IgD-negative memory B cell (primary cell): ENCODE measurements at regions not wholly inside any gene's neighbourhood (a gene's known extent, or its start where the extent isn't known, plus 50 kb on each side); places are given as distances from the start of the nearest gene placed in this dataset.

Experiments
- H3K27ac Mint-ChIP-seq, 3 donors: one replicate each; pipeline ENCODE4 v1.8.0; 2020 to 2022; ENCODE audit warnings: mild to moderate bottlenecking in 3 of 3, mixed read lengths in 3 of 3, moderate library complexity in 1 of 3
- H3K27me3 Mint-ChIP-seq: one replicate; pipeline ENCODE4 v1.8.0; 2021; ENCODE audit warnings: mixed read lengths
- H3K36me3 Mint-ChIP-seq: one replicate; pipeline ENCODE4 v1.8.0; 2020; ENCODE audit warnings: mild to moderate bottlenecking, mixed read lengths
- H3K4me1 Mint-ChIP-seq, 3 donors: one replicate each; pipeline ENCODE4 v1.8.0; 2020 to 2022; ENCODE audit warnings: mixed read lengths in 3 of 3, mild to moderate bottlenecking in 1 of 3
- H3K4me3 Mint-ChIP-seq, 4 donors: one replicate each; pipeline ENCODE4 v1.8.0; 2020 to 2022; ENCODE audit warnings: mild to moderate bottlenecking in 4 of 4, mixed read lengths in 4 of 4, moderate library complexity in 3 of 4
- H3K9me3 Mint-ChIP-seq, 3 donors: one replicate each; pipeline ENCODE4 v1.8.0; 2020 to 2021; ENCODE audit warnings: mixed read lengths in 3 of 3, mild to moderate bottlenecking in 1 of 3

DNA sequence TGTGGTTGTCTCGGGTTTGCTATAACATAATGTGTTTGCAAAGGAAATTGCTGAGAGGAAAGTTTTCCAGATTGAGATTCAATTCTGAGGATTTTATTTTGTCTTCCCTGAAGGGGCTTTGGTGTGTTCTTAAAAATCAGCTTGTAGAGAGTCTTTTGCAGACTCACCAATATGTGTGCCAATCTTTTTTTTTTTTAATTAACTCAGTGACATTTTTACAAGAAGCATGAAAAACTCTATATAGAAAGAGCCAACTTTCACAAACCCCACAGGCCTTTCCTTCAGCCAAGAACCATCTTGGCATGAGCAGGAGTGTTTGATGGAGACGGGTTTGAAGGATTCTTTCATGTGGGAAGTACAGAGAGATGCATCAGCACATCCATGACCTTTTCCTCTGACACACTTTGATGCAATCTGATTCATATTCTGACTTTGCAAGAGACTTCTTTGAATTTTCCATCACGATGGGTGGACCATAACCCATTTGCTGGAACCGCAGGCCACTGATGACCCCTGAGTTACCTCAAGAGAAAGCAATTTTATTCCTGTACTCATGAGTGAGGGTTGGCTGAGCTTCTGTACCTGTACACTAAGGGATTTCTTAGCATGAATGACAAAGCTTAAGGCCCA, 892.6 kb downstream of the XPNPEP1 start:
- no peak overlapping the region for H3K4me3 Mint-ChIP-seq
- H3K27me3 Mint-ChIP-seq = peaks cover 9% of the 10 kb centered on the region
- H3K9me3 Mint-ChIP-seq = no peaks in the 10 kb centered on the region
- H3K27ac Mint-ChIP-seq = no peak overlapping the region
- H3K4me1 Mint-ChIP-seq = no peaks in the 10 kb centered on the region
- H3K36me3 Mint-ChIP-seq = no peaks in the 10 kb centered on the region

DNA sequence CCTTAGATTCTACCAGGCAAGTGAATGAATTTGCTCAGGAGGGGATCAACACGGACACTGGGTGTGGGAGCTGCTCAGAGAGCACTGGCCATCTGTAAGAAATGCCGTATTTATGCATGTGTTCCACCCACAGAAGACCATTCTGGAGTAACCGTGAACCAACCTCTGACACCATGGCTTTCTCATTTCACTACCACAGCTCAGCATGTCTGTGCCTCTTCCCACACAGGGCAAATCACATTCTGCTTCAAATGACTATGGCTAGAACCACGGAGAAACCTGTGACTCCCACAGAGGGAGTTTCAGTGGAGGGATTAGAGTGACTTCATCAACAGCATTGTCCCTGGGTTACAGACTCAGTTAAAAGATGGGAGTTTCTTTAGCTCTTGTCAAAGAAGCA, 893.4 kb downstream of the XPNPEP1 start:
- Mint-ChIP-seq H3K36me3 (no peaks in the 10 kb centered on the region), H3K9me3 (no peaks in the 10 kb centered on the region), H3K27ac (no peak overlapping the region), H3K4me3 (no peak overlapping the region), H3K4me1 (peaks cover 5 to 6% (median 6%) of the 10 kb centered on the region in 3 donors), H3K27me3 (peaks cover 9% of the 10 kb centered on the region)

DNA sequence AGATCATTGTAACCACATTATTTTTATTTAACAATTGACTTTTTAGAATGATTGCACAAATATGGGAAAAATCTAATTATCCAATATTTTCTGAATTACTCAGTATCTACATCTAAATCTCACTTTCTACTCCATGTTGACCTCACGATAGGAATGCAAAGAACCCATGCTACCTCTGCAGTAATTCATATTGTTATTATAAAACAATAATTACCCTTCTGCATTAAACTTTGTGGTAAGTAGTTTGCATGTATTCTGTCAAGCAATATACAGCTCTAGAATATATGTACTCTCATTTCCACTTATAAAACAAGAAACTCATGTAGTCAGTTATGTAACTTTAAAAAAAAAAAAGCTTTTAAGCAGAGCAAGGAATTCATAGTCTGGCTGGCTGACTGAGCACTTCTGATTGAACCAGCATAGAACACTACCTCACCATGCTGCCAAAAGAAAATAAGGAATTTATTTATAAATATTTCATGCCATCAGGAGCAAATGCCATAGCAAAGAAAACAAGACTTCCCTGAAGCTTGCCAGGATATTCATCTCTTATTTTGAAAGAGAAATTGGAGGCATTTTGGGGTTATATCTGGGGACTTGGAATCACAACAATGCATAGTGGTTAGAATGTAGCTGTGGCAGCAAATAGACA, 895.7 kb downstream of the XPNPEP1 start:
- H3K36me3 Mint-ChIP-seq = no peaks in the 10 kb centered on the region
- H3K27me3 Mint-ChIP-seq = peaks cover 7% of the 10 kb centered on the region
- H3K4me1 Mint-ChIP-seq = peaks cover 5 to 6% (median 6%) of the 10 kb centered on the region in 3 donors
- no peak overlapping the region for H3K4me3 Mint-ChIP-seq
- H3K9me3 Mint-ChIP-seq = peaks cover 0 to 5% (median 2%) of the 10 kb centered on the region in 3 donors
- H3K27ac Mint-ChIP-seq = no peak overlapping the region

DNA sequence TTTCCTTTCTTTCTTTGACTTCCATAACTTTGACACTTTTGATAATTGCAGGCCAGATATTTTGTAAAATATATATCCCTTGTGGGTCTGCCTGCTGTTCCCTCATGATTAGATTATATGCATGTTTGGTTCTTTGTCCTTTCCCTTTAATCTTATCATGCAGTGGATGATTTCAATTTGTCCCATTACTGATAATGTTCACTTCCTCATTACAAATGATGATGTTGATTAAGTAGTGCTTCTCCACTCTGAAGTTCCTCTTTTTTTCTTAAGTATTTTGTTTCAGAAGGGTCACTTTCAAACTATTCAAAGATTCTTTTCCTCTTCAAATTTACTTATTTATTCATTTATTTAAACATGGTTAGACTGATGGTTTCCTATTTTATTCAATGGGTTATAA, 898.1 kb downstream of the XPNPEP1 start:
- Mint-ChIP-seq H3K9me3 (peaks cover 0 to 5% (median 2%) of the 10 kb centered on the region in 3 donors), H3K4me3 (no peak overlapping the region), H3K27me3 (no peaks in the 10 kb centered on the region), H3K27ac (no peak overlapping the region), H3K4me1 (peaks cover 5 to 6% (median 6%) of the 10 kb centered on the region in 3 donors), H3K36me3 (no peaks in the 10 kb centered on the region)

DNA sequence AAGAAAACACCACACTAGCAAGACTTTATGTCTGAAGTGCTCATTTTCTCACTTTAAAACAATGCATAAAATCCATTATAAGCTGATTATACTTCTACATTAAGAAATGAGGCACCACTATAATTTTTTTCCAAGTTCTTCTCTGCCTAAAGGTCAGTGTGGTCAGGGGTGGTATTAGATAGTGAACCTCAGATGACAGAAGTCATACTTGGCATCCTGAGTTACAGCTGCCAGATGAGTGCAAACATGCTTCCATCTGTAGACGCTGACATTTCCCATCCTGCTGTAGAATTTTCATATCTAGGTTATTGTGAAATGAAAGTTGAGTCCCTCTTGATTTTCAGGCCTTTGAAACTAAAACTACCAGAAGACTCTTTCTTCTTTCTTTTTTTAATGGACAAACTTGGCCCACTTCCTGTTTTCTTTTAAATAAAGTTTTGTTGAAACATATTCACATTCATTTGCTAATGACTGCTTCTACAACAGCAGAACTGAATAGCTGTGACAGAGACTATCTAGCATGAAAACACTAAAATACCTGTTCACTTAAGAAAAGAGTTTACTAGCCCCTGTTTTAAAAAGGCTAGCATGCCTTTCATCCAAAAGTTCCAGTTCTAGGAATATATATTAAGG, 900.8 kb downstream of the XPNPEP1 start:
- H3K36me3 Mint-ChIP-seq = no peaks in the 10 kb centered on the region
- no peak overlapping the region for H3K4me3 Mint-ChIP-seq
- no peak overlapping the region for H3K27ac Mint-ChIP-seq
- peaks cover 0 to 5% (median 2%) of the 10 kb centered on the region in 3 donors for H3K9me3 Mint-ChIP-seq
- H3K27me3 Mint-ChIP-seq = no peaks in the 10 kb centered on the region
- H3K4me1 Mint-ChIP-seq = peaks cover 5 to 6% (median 6%) of the 10 kb centered on the region in 3 donors

GRCh38 chr10:109019001-109019424, 904.3 kb downstream of the XPNPEP1 start:
- peaks cover 0 to 4% (median 0%) of the 10 kb centered on the region in 3 donors for H3K9me3 Mint-ChIP-seq
- no peak overlapping the region for H3K27ac Mint-ChIP-seq
- H3K4me1 Mint-ChIP-seq = no peaks in the 10 kb centered on the region
- no peaks in the 10 kb centered on the region for H3K27me3 Mint-ChIP-seq
- H3K36me3 Mint-ChIP-seq = no peaks in the 10 kb centered on the region
- no peak overlapping the region for H3K4me3 Mint-ChIP-seq

DNA sequence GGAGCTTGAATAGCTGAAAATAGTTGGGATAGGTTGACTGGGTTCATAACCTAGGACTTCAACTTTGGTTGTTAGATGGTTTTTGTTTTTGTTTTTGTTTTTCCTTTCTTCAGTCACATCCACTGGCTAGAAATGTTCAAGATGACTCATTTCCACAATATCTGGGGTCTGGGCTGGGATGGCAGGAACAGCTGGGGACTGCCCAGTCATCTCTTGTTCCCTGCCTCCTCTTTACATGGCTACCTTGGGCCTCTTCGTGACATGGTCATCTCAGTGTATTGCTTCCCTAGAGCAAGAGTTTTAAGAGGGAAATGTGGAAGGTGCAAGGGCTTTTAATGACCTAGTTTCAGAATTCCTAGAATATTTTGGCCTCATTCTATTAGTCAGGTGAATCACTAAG, 915.8 kb downstream of the XPNPEP1 start:
- Mint-ChIP-seq H3K27ac (no peak overlapping the region), H3K27me3 (no peaks in the 10 kb centered on the region), H3K9me3 (no peaks in the 10 kb centered on the region), H3K4me1 (no peaks in the 10 kb centered on the region), H3K36me3 (peaks cover 5% of the 10 kb centered on the region), H3K4me3 (no peak overlapping the region)

DNA sequence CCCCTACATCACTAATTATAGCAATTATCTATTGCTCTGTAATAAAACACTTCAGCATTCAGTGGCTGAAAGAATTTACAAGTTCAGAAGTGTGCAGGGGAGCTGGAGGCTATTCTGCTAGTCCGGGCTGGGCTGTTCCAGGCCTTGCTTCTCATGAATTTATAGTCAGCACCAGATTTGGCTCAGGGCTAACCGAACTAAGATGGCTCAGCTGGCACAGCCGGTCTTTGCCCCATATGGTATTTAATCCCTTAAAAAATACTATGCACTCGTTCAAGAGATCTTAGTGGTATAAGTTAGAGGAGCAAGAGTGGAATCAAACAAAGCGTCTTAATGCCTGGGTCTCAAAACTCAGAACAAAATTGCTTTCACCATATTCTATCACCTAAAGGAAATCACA, 932.9 kb downstream of the XPNPEP1 start:
- peaks cover 0 to 4% (median 0%) of the 10 kb centered on the region in 3 donors for H3K9me3 Mint-ChIP-seq
- no peak overlapping the region for H3K4me3 Mint-ChIP-seq
- H3K36me3 Mint-ChIP-seq = no peaks in the 10 kb centered on the region

DNA sequence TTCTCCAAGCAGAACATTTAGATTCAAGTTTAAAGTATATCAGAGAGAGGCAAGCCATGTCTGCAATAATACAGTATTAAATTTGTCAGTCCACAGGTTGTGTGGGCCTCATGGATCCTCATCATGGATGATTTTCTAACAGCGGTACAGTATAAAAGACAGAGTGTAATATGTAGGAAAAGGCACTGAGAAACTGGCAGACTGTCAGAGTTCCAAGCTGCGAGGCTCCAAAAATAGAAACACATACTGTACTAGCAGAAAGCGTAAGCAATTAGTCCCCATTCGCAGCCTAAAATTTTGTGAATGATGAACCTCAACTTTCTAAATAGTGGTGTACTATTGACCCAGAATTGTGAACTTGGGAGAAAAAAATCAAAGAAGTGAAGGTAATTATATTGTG, 933.3 kb downstream of the XPNPEP1 start:
- peaks cover 0 to 4% (median 0%) of the 10 kb centered on the region in 3 donors for H3K9me3 Mint-ChIP-seq
- no peaks in the 10 kb centered on the region for H3K27me3 Mint-ChIP-seq
- H3K4me1 Mint-ChIP-seq = no peaks in the 10 kb centered on the region
- no peak overlapping the region for H3K4me3 Mint-ChIP-seq
- H3K36me3 Mint-ChIP-seq = no peaks in the 10 kb centered on the region
- H3K27ac Mint-ChIP-seq = no peak overlapping the region

More for the DNA sequence above, 932.9 kb downstream of the XPNPEP1 start:
- no peaks in the 10 kb centered on the region for H3K27me3 Mint-ChIP-seq
- no peak overlapping the region for H3K27ac Mint-ChIP-seq
- no peaks in the 10 kb centered on the region for H3K4me1 Mint-ChIP-seq

DNA sequence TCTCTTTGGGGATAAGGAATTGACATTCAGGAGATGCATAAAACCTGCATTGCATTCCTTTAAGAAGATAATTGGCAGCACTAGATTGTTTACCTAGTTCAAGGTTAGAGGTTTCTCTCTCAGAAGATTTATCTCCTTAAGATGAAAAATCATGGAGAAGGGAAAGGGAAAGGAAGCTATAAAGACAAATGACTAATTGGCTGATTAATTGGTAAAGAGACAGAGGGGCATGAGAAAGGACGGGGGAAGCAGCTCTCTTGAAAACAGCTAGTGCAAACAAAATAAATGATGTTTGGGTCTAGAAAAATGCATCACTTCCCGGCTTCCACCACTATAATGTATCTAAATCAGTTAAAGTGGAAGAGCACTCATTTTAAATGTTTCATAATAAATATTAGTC, 941.2 kb downstream of the XPNPEP1 start:
- peaks cover 0 to 9% (median 3%) of the 10 kb centered on the region in 3 donors for H3K9me3 Mint-ChIP-seq
- H3K27ac Mint-ChIP-seq = no peak overlapping the region
- no peaks in the 10 kb centered on the region for H3K27me3 Mint-ChIP-seq
- no peaks in the 10 kb centered on the region for H3K4me1 Mint-ChIP-seq
- no peaks in the 10 kb centered on the region for H3K36me3 Mint-ChIP-seq
- H3K4me3 Mint-ChIP-seq = no peak overlapping the region

GRCh38 chr10:108980869-108981268, 942.4 kb downstream of the XPNPEP1 start:
- no peak overlapping the region for H3K27ac Mint-ChIP-seq
- H3K4me1 Mint-ChIP-seq = no peaks in the 10 kb centered on the region
- H3K36me3 Mint-ChIP-seq = no peaks in the 10 kb centered on the region
- no peaks in the 10 kb centered on the region for H3K27me3 Mint-ChIP-seq
- H3K4me3 Mint-ChIP-seq = no peak overlapping the region
- peaks cover 0 to 14% (median 10%) of the 10 kb centered on the region in 3 donors for H3K9me3 Mint-ChIP-seq

- peaks cover 0 to 14% (median 13%) of the 10 kb centered on the region in 3 donors for H3K9me3 Mint-ChIP-seq
- no peaks in the 10 kb centered on the region for H3K27me3 Mint-ChIP-seq
- H3K4me1 Mint-ChIP-seq = no peaks in the 10 kb centered on the region
- H3K4me3 Mint-ChIP-seq = no peak overlapping the region
- H3K36me3 Mint-ChIP-seq = no peaks in the 10 kb centered on the region
- H3K27ac Mint-ChIP-seq = no peak overlapping the region
Measured at GRCh38 chr10:108975459-108976058, 947.8 kb downstream of the XPNPEP1 start.

- H3K9me3 Mint-ChIP-seq = peaks cover 2 to 3% (median 2%) of the 10 kb centered on the region in 3 donors
- no peak overlapping the region for H3K4me3 Mint-ChIP-seq
Measured at GRCh38 chr10:108970016-108970415, 953.3 kb downstream of the XPNPEP1 start.

DNA sequence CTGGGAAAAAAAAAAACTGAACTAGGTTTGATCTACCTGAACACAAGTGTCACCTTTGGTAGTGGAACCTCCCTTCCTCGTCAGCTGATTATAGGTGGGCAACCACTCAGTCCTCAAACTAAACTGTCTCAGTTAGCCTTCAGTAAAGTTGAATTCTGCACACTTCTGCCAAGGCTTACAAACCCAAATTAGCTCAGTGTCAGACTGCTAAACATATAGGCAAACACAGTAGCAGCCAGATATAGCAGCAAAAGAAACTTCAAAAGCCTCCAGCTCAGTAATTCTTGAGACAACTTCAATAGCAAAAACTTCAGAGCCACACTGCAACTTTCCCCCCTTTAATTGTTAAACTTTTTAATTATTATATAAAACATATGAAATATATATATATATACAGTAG, 956.9 kb downstream of the XPNPEP1 start:
- no peak overlapping the region for H3K4me3 Mint-ChIP-seq

More at GRCh38 chr10:108970016-108970415, 953.3 kb downstream of the XPNPEP1 start:
- Mint-ChIP-seq H3K27me3 (peaks cover 2% of the 10 kb centered on the region), H3K4me1 (no peaks in the 10 kb centered on the region), H3K27ac (no peak overlapping the region), H3K36me3 (no peaks in the 10 kb centered on the region)

GRCh38 chr10:108966005-108966404, 957.3 kb downstream of the XPNPEP1 start:
- Mint-ChIP-seq H3K36me3 (no peaks in the 10 kb centered on the region), H3K27me3 (peaks cover 2% of the 10 kb centered on the region), H3K9me3 (peaks cover 0 to 2% (median 0%) of the 10 kb centered on the region in 3 donors), H3K4me1 (no peaks in the 10 kb centered on the region), H3K4me3 (no peak overlapping the region), H3K27ac (no peak overlapping the region)

More for the DNA sequence above, 956.9 kb downstream of the XPNPEP1 start:
- peaks cover 2% of the 10 kb centered on the region for H3K27me3 Mint-ChIP-seq
- no peaks in the 10 kb centered on the region for H3K4me1 Mint-ChIP-seq
- no peak overlapping the region for H3K27ac Mint-ChIP-seq
- H3K9me3 Mint-ChIP-seq = peaks cover 0 to 2% (median 0%) of the 10 kb centered on the region in 3 donors
- no peaks in the 10 kb centered on the region for H3K36me3 Mint-ChIP-seq
